Upper lobe of left lung (tissue), 4 donors: ENCODE measurements at regions not wholly inside any gene's neighbourhood (a gene's known extent, or its start where the extent isn't known, plus 50 kb on each side); places are given as distances from the start of the nearest gene placed in this dataset.

ENCODE experiments used
- CTCF ChIP-seq, 6 experiments: fragments of 450-650 bp in 4 of 6; fragments of 200-600 bp in 2 of 6; sonication (generic) in 2 of 6; IDR thresholded peaks; one replicate each; pipeline ENCODE4 v1.5.1; 2016 to 2019; ENCODE audit warnings: antibody characterized with exemption in 6 of 6
- POLR2A ChIP-seq, 4 donors: fragments of 450-650 bp; IDR thresholded peaks; one replicate each; pipeline ENCODE4 v1.5.1; 2016 to 2017; ENCODE audit warnings: antibody characterized with exemption in 4 of 4, mild to moderate bottlenecking in 2 of 4
- POLR2AphosphoS5 ChIP-seq, 2 donors: sonication (generic); formaldehyde crosslinking; IDR thresholded peaks; one replicate each; pipeline ENCODE4 v1.5.1; 2017; ENCODE audit warnings: antibody characterized with exemption in 2 of 2

GRCh38 chr6:50974319-50974718 lies 155.6 kb downstream of the TFAP2B start:
- TF ChIP-seq CTCF (IDR thresholded peaks at IDR 0.05) = no peak
- TF ChIP-seq POLR2AphosphoS5 (IDR thresholded peaks at IDR 0.05) = no peak
- TF ChIP-seq POLR2A (IDR thresholded peaks at IDR 0.05) = no peak
